ENCODE measurements at regions not wholly inside any gene's neighbourhood (a gene's known extent, or its start where the extent isn't known, plus 50 kb on each side); places are given as distances from the start of the nearest gene placed in this dataset.
A peak's percentile ranks its signal among the peaks of the same experiment; 100 is the strongest.

DNA sequence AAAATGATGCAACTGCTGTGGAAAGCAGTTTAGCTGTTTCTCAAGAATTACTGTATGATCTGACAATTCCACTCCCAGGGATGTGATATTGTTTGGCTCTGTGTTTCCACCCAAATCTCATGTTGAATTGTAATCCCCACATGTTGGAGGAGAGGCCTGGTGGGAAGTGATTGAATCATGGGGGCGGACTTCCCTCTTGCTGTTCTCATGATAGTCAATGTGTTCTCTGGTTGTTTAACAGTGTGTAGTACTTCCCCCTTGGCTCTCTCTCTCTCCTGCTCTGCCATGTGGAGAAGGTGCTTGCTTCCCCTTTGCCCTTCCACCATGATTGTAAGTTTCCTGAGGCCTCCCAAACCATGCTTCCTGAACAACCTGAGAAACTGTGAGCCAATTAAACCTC lies 93.4 kb upstream of the CPM start:
- no peak overlapping the region for H3K4me3 ChIP-seq (ENCODE audit: low read depth, low read length)
- no peak for TF ChIP-seq CTCF (IDR thresholded peaks at IDR 0.05; ENCODE audit: low read depth, low read length)
- no peak for DNase-seq (ENCODE audit: low read depth, low spot score)
- in situ Hi-C loops (cut with HindIII; ENCODE audit: low sequenced_read_pairs), result no loop called here

GRCh38 chr12:69027411-69027881 lies 94.5 kb upstream of the CPM start:
- in situ Hi-C loops (cut with HindIII; ENCODE audit: low sequenced_read_pairs), result no loop called here
- H3K4me3 ChIP-seq (ENCODE audit: low read depth, low read length), result no peak overlapping the region
- DNase-seq (ENCODE audit: low read depth, low spot score), result peak; percentile 53
- TF ChIP-seq CTCF (IDR thresholded peaks at IDR 0.05; ENCODE audit: low read depth, low read length), result no peak

- no peak overlapping the region for H3K4me3 ChIP-seq (ENCODE audit: low read depth, low read length)
- no peak for DNase-seq (ENCODE audit: low read depth, low spot score)
- no peak for TF ChIP-seq CTCF (IDR thresholded peaks at IDR 0.05; ENCODE audit: low read depth, low read length)
- in situ Hi-C loops (cut with HindIII; ENCODE audit: low sequenced_read_pairs), result no loop called here
Measured at GRCh38 chr12:69028941-69029729, 96.2 kb upstream of the CPM start.

GRCh38 chr12:69030321-69030720 lies 97.3 kb upstream of the CPM start:
- no peak overlapping the region for H3K4me3 ChIP-seq (ENCODE audit: low read depth, low read length)
- DNase-seq (ENCODE audit: low read depth, low spot score), result no peak
- no peak for TF ChIP-seq CTCF (IDR thresholded peaks at IDR 0.05; ENCODE audit: low read depth, low read length)
- in situ Hi-C loops (cut with HindIII; ENCODE audit: low sequenced_read_pairs), result no loop called here

DNA sequence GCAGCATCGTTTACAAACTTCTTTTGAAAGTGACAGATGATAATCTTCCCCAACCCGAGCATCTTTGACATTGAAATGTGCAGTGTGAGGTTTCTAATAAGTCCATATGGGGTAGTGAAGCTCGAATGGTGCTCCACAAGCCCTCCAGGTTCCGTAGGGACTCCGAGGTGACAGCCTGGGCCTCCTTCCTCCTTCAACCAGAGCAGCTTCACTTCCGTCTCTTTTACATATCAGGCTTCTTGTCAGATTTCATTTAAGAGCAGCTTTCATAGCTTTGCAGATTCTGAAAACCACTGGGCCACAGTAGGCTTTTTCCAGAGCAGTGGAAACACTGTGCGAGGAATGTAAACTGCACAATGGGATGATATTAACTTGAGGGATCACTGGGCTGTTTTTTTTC lies 103.6 kb upstream of the CPM start:
- no peak for TF ChIP-seq CTCF (IDR thresholded peaks at IDR 0.05; ENCODE audit: low read depth, low read length)
- H3K4me3 ChIP-seq (ENCODE audit: low read depth, low read length), result no peak overlapping the region
- DNase-seq (ENCODE audit: low read depth, low spot score), result no peak
- in situ Hi-C loops (cut with HindIII; ENCODE audit: low sequenced_read_pairs), result no loop called here

GRCh38 chr12:69036999-69037398 lies 104.0 kb upstream of the CPM start:
- H3K4me3 ChIP-seq (ENCODE audit: low read depth, low read length), result no peak overlapping the region
- in situ Hi-C loops (cut with HindIII; ENCODE audit: low sequenced_read_pairs), result no loop called here
- TF ChIP-seq CTCF (IDR thresholded peaks at IDR 0.05; ENCODE audit: low read depth, low read length), result no peak
- no peak for DNase-seq (ENCODE audit: low read depth, low spot score)

Measured in astrocyte of the spinal cord (primary cell).